HCT116 (cell line): ENCODE measurements at regions not wholly inside any gene's neighbourhood (a gene's known extent, or its start where the extent isn't known, plus 50 kb on each side); places are given as distances from the start of the nearest gene placed in this dataset.

Source experiments
- ATAC-seq: fragments of 200-7000 bp; cut with Tn5 transposase; 2 replicates; pipeline ENCODE4 v1.9.1; 2020; ENCODE audit warnings: mild to moderate bottlenecking, moderate library complexity
- BruUV-seq: library from RNA; stranded (reverse); fragments of 400-500 nt; replicated peaks from 2 replicates; lab custom pipeline; 2021; lab: Mats Ljungman, UMichigan
- CTCF ChIA-PET: fragments of 300-600 bp; sonication (Branson Sonifier 250); formaldehyde crosslinking; loops from one replicate; lab custom pipeline; 2021; ENCODE audit warnings: antibody characterized with exemption; lab: Charles Lee
- POLR2A ChIA-PET: fragments of 300-600, 350-600 bp; sonication (Branson Sonifier 250); formaldehyde crosslinking; loops from one replicate; lab custom pipeline; 2021; ENCODE audit warnings: antibody characterized with exemption; lab: Charles Lee
- RAD21 ChIA-PET, 2 experiments: fragments of 300-600 bp; sonication (Branson Sonifier 250); formaldehyde crosslinking; loops; one replicate each; lab custom pipeline; 2023; ENCODE audit warnings: low total read pairs in 2 of 2; ENCODE audit not compliant: uncharacterized antibody in 2 of 2, unreplicated experiment in 2 of 2, low non-redundant PET in 1 of 2; lab: Charles Lee
- DNase-seq: peaks from one replicate; pipeline ENCODE4 v3.0.0-alpha.2; 2010; ENCODE audit warnings: low read depth, low spot score
- H2AFZ ChIP-seq: fragments of 200-600 bp; shearing (Covaris generic), sonication (generic); 2 replicates; pipeline ENCODE4 v1.6.1; 2017; ENCODE audit warnings: low read depth, mixed run types, mixed read lengths, antibody characterized with exemption, low read length; ENCODE audit not compliant: poor library complexity, severe bottlenecking
- H3K27ac ChIP-seq: 2 replicates; pipeline ENCODE4 v1.5.1; 2012; ENCODE audit warnings: low read depth, low read length
- H3K27me3 ChIP-seq: fragments of 200-600 bp; sonication (generic); 2 replicates; pipeline ENCODE4 v1.6.1; 2016; ENCODE audit warnings: mixed run types, low read length, mixed read lengths; ENCODE audit not compliant: insufficient read depth
- H3K36me3 ChIP-seq, 2 experiments: fragments of 200-500 bp in 1 of 2; fragments of 200-600 bp in 1 of 2; sonication (Bioruptor generic) in 1 of 2; sonication (generic) in 1 of 2; 2 replicates each; pipeline versions ENCODE4 v1.5.1 to v1.6.1; 2014 to 2016; ENCODE audit warnings: low read length in 2 of 2, inconsistent platforms in 1 of 2, mixed read lengths in 1 of 2, mixed run types in 1 of 2; ENCODE audit not compliant: insufficient read depth in 2 of 2, control insufficient read depth in 1 of 2
- H3K4me1 ChIP-seq, 2 experiments: fragments of 200-600 bp in 1 of 2; sonication (generic) in 1 of 2; 2 replicates each; pipeline versions ENCODE4 v1.5.1 to v1.6.1; 2012 to 2017; ENCODE audit warnings: low read length in 2 of 2, inconsistent platforms in 1 of 2, mild to moderate bottlenecking in 1 of 2, mixed read lengths in 1 of 2, mixed run types in 1 of 2, moderate library complexity in 1 of 2; ENCODE audit not compliant: insufficient read depth in 2 of 2, control insufficient read depth in 1 of 2
- H3K4me2 ChIP-seq: fragments of 200-600 bp; sonication (generic); 2 replicates; pipeline ENCODE4 v1.6.1; 2017; ENCODE audit warnings: mixed run types, low read length, mixed read lengths
- H3K4me3 ChIP-seq, 2 experiments: fragments of 200-600 bp in 1 of 2; sonication (generic) in 1 of 2; replicated peaks in 1 of 2; 2 replicates each; pipeline ENCODE4 v1.5.1; 2011 to 2016; ENCODE audit warnings: low read length in 2 of 2, control low read depth in 1 of 2, low read depth in 1 of 2, mild to moderate bottlenecking in 1 of 2, mixed read lengths in 1 of 2, mixed run types in 1 of 2
- H3K79me2 ChIP-seq: fragments of 200-600 bp; sonication (generic); 2 replicates; pipeline ENCODE4 v1.6.1; 2017; ENCODE audit warnings: mild to moderate bottlenecking, mixed run types, low read length, moderate library complexity, mixed read lengths; ENCODE audit not compliant: insufficient read depth
- H3K9ac ChIP-seq: fragments of 200-600 bp; sonication (generic); 2 replicates; pipeline ENCODE4 v1.6.1; 2016; ENCODE audit warnings: low read length, mixed read lengths
- H3K9me2 ChIP-seq: fragments of 200-600 bp; sonication (generic), shearing (Covaris generic); 2 replicates; pipeline ENCODE4 v1.6.1; 2017; ENCODE audit warnings: mixed run types, mild to moderate bottlenecking, moderate library complexity; ENCODE audit not compliant: insufficient read depth
- H3K9me3 ChIP-seq, 2 experiments: fragments of 200-500 bp in 1 of 2; fragments of 200-600 bp in 1 of 2; sonication (Bioruptor generic) in 1 of 2; sonication (generic) in 1 of 2; 2 replicates each; pipeline ENCODE4 v1.6.1; 2014 to 2017; ENCODE audit warnings: low read length in 2 of 2, mixed read lengths in 2 of 2, inconsistent platforms in 1 of 2, low read depth in 1 of 2, mild to moderate bottlenecking in 1 of 2, mixed run types in 1 of 2, moderate library complexity in 1 of 2; ENCODE audit not compliant: control insufficient read depth in 1 of 2, insufficient read depth in 1 of 2
- H4K20me1 ChIP-seq: fragments of 200-600 bp; sonication (generic), shearing (Covaris generic); 2 replicates; pipeline ENCODE4 v1.6.1; 2017; ENCODE audit warnings: mixed run types, mild to moderate bottlenecking, moderate library complexity; ENCODE audit not compliant: insufficient read depth
- ATF3 ChIP-seq: IDR thresholded peaks from 2 replicates; pipeline ENCODE4 v1.6.1; 2012
- CBX3 ChIP-seq: IDR thresholded peaks from 2 replicates; pipeline ENCODE4 v1.6.1; 2012; ENCODE audit warnings: low read depth
- ELF1 ChIP-seq: IDR thresholded peaks from 2 replicates; pipeline ENCODE4 v1.6.1; 2012; ENCODE audit warnings: low read depth, borderline replicate concordance
- EZH2 ChIP-seq: fragments of 200-600 bp; sonication (generic); IDR thresholded peaks from 2 replicates; pipeline ENCODE4 v1.6.1; 2017; ENCODE audit warnings: antibody characterized with exemption, mixed run types
- FOSL1 ChIP-seq: IDR thresholded peaks from 2 replicates; pipeline ENCODE4 v1.6.1; 2012; ENCODE audit warnings: low read depth
- POLR2AphosphoS5 ChIP-seq: IDR thresholded peaks from 2 replicates; pipeline ENCODE4 v1.6.1; 2011; ENCODE audit warnings: mild to moderate bottlenecking, low read depth, low read length, moderate library complexity
- REST ChIP-seq: IDR thresholded peaks from 2 replicates; pipeline ENCODE4 v1.6.1; 2012; ENCODE audit warnings: low read depth
- SIN3A ChIP-seq: IDR thresholded peaks from 2 replicates; pipeline ENCODE4 v1.6.1; 2012; ENCODE audit warnings: low read depth
- SP1 ChIP-seq: IDR thresholded peaks from 2 replicates; pipeline ENCODE4 v1.6.1; 2012; ENCODE audit warnings: low read depth
- SRF ChIP-seq: IDR thresholded peaks from 2 replicates; pipeline ENCODE4 v1.6.1; 2012; ENCODE audit warnings: low read depth
- TCF7L2 ChIP-seq: IDR thresholded peaks from 2 replicates; pipeline ENCODE4 v1.7.0; 2011; ENCODE audit warnings: borderline replicate concordance, inconsistent platforms; ENCODE audit not compliant: insufficient read depth, insufficient read length; ENCODE audit errors: extremely low read depth
- ZBTB33 ChIP-seq: IDR thresholded peaks from 2 replicates; pipeline ENCODE4 v1.6.1; 2011; ENCODE audit warnings: mild to moderate bottlenecking, low read length, moderate library complexity; ENCODE audit not compliant: insufficient replicate concordance; ENCODE audit errors: extremely low read depth
- ZNF274 ChIP-seq: fragments of 200-500 bp; sonication (Bioruptor generic); IDR thresholded peaks from 2 replicates; pipeline ENCODE4 v1.6.1; 2014; ENCODE audit warnings: mild to moderate bottlenecking, low read depth, low read length, inconsistent platforms
- intact Hi-C: fragments of 100-400 bp; cut with micrococcal nuclease; formaldehyde crosslinking; loops from 2 replicates; pipeline ENCODE4 v1.10.0; 2022

- Histone ChIP-seq H3K9me2 (no peaks in the 10 kb centered on the region), H3K9me3 (peaks cover 0 to 3% of the 10 kb centered on the region in 2 experiments; a peak in 1 of 4 replicates), H3K9ac (no peak overlapping the region), H2AFZ (no peak overlapping the region), H3K79me2 (no peaks in the 10 kb centered on the region), H4K20me1 (no peaks in the 10 kb centered on the region), H3K4me3 (no peak overlapping the region), H3K27ac (no peak overlapping the region), H3K4me2 (no peak overlapping the region), H3K36me3 (no peaks in the 10 kb centered on the region), H3K27me3 (no peaks in the 10 kb centered on the region), H3K4me1 (no peaks in the 10 kb centered on the region)
- intact Hi-C loops, result no loop called here
- no peak for ATAC-seq
- CTCF ChIA-PET, result no interaction called here
- no TSS peak for BruUV-seq
- DNase-seq, result no peak
- TF ChIP-seq SIN3A (no peak), POLR2AphosphoS5 (no peak), SRF (no peak), SP1 (no peak), ELF1 (no peak)
- POLR2A ChIA-PET, result no interaction called here
- RAD21 ChIA-PET, result no interaction called here
Observed at GRCh38 chr1:118275472-118276115, 90.6 kb upstream of the SPAG17 start.

- POLR2A ChIA-PET, result no interaction called here
- TF ChIP-seq EZH2, result no peak
- TF ChIP-seq TCF7L2, result no peak
- no peak for TF ChIP-seq ZBTB33
- TF ChIP-seq CBX3, result no peak
- TF ChIP-seq ZNF274, result no peak
- TF ChIP-seq FOSL1, result no peak
- no peak for TF ChIP-seq REST
- no peak for TF ChIP-seq ATF3
- H3K27me3 ChIP-seq, result no peaks in the 10 kb centered on the region
- DNase-seq (no peak), ATAC-seq (no peak)
- no peak overlapping the region for H2AFZ ChIP-seq
- no peak overlapping the region for H3K27ac ChIP-seq
- RAD21 ChIA-PET, result no interaction called here
- intact Hi-C loops, result no loop called here
- CTCF ChIA-PET, result no interaction called here
- H4K20me1 ChIP-seq, result no peaks in the 10 kb centered on the region
- no peak overlapping the region for H3K4me2 ChIP-seq
- no peak overlapping the region for H3K4me3 ChIP-seq
- H3K9me2 ChIP-seq, result no peaks in the 10 kb centered on the region
- H3K9ac ChIP-seq, result no peak overlapping the region
- no peaks in the 10 kb centered on the region for H3K4me1 ChIP-seq
- H3K79me2 ChIP-seq, result no peaks in the 10 kb centered on the region
- H3K36me3 ChIP-seq, result no peaks in the 10 kb centered on the region
- H3K9me3 ChIP-seq, result no peaks in the 10 kb centered on the region
- BruUV-seq, result no TSS peak
Observed at GRCh38 chr1:118272884-118273283, 87.9 kb upstream of the SPAG17 start.
